SKM-1 treated with dmso at 0.1 percent for 144 hours (cell line): ENCODE measurements at regions not wholly inside any gene's neighbourhood (a gene's known extent, or its start where the extent isn't known, plus 50 kb on each side); places are given as distances from the start of the nearest gene placed in this dataset.
"Not testable (repeated sequence)": the region's sequence is repeated elsewhere in the genome, so short reads cannot be mapped to it uniquely, and the experiment has no call there.

ENCODE experiments used
- DNase-seq: peaks from one replicate; lab custom pipeline; 2025; ENCODE audit not compliant: unreplicated experiment; lab: John Stamatoyannopoulos, UW

DNA sequence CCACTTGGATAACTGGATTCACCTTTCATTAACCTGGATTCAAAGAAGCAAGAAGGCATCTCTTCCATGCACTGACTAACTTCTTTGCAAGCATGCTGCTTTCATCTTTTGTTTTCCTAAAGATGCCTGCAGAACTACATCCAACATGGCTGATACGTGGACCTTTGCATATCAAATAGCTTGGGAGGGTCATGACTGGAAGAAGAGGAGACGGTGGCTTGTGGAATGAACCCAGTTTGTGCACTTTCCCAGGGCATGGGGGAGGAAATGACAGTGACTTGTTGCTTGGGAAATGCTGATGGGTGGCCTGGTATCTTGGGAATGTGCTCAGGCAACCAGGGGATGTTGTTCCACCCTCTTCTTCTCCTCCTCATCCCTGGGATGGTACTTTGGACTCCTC, 133.4 kb downstream of the TRIM43 start:
- not testable (repeated sequence) for DNase-seq

DNA sequence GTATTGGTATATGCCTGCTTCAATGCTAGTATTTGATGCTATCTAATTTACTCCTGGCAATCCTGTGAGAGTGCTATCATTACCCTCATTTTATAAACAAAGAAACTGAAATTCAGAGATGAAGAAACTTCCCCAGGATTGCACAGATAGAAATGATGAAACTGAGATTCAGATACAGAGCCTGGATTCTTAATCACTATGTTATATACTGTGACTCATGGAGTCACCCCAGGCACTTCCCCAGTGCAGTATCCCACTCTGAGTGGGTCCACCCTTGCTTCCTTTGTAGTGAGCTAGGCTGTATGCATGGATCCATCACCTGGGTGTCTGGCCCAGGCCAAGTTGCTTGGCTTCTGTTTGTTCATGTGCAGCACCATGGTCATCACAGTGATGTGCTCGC, 133.9 kb downstream of the TRIM43 start:
- not testable (repeated sequence) for DNase-seq

DNA sequence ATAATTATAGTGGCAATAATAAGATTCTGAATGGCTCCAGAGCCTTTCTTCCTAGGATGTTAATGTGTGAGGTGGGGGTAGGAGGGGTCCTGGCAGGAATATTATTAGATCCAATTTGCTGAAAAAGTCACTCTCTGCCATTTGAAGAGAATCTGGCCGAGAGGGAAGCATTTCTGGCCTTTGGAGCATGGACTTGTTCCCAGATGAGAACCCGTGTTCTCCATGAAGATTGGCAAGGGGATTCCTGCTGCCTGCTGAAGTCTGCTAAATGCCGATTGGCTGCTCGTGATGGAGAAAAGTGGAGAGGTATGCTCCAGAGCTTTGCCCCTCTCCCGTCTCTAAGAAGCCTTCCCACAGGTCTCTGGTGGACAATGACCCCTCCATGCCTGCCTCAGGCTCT, 135.6 kb downstream of the TRIM43 start:
- DNase-seq = not testable (repeated sequence)

DNA sequence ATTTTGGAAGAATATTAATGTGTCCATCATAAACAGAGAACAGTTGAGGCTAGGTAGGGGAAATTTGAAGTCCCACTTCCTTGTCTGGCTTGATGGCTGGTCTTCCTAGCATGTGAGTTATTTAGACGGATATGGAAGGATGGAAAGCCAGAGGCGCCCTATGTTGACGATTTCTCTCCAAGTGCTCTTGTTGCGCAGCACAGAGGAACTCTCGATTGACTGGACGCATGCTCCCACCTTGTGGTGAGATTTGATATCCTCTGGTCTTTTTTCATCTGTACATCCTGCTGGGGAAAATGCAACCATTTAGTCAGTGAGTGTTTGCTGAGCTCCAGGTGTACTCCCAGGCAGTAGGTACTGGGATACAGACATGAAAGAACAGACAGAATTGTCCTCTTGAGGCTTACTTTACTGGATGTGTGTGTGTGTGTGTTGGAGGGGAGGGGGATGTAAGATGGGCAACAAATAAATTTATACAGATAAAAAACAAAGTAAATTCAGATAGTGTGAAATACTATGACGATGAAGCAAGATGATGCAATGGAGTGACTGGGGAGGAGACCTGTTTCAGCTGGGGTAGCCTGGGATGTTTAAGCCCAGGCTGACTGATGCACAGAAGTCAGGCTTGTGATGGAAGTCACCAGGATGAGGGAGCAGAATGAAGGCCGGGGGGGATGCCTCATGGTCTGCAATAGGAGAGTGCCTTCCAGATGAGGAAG, 137.2 kb downstream of the TRIM43 start:
- peak; percentile 48 for DNase-seq

DNA sequence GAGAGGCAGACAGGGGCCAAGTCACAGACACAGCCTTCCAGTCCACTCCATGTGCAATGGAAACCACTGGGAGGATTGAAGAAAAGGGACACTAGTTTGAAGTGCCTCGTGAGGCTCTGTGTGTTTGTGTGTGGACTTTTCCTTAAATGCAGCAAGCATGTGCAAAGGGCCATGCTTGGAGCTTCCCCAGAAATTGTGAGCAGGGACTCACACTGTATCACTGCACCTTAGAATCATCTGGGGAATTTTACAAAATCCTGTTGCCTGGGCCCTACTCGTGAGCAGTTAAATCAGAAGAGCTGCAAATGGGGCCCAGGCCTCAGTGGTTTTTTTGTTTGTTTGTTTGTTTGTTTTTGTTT, 137.8 kb downstream of the TRIM43 start:
- DNase-seq = no peak

- no peak for DNase-seq
These were observed 139.0 kb downstream of the TRIM43 start for GRCh38 chr2:95730813-95731212.

- no peak for DNase-seq
These were observed 143.4 kb downstream of the TRIM43 start for GRCh38 chr2:95734976-95735890.

- DNase-seq = no peak
These were observed 146.5 kb downstream of the TRIM43 start for GRCh38 chr2:95738301-95738700.

GRCh38 chr2:95752126-95752525, 160.3 kb downstream of the TRIM43 start:
- DNase-seq = not testable (repeated sequence)

- DNase-seq = not testable (repeated sequence)
These were observed 162.0 kb downstream of the TRIM43 start for GRCh38 chr2:95753812-95754211.

GRCh38 chr2:95754213-95754612, 162.4 kb downstream of the TRIM43 start:
- DNase-seq = not testable (repeated sequence)

- not testable (repeated sequence) for DNase-seq
These were observed 163.2 kb downstream of the TRIM43 start for GRCh38 chr2:95754819-95755563.

GRCh38 chr2:95755956-95756669, 164.3 kb downstream of the TRIM43 start:
- not testable (repeated sequence) for DNase-seq

GRCh38 chr2:95757988-95758387, 166.2 kb downstream of the TRIM43 start:
- no peak for DNase-seq

- no peak for DNase-seq
These were observed 167.9 kb downstream of the TRIM43 start for GRCh38 chr2:95759481-95760246.

GRCh38 chr2:95760806-95761525, 169.2 kb downstream of the TRIM43 start:
- no peak for DNase-seq

DNA sequence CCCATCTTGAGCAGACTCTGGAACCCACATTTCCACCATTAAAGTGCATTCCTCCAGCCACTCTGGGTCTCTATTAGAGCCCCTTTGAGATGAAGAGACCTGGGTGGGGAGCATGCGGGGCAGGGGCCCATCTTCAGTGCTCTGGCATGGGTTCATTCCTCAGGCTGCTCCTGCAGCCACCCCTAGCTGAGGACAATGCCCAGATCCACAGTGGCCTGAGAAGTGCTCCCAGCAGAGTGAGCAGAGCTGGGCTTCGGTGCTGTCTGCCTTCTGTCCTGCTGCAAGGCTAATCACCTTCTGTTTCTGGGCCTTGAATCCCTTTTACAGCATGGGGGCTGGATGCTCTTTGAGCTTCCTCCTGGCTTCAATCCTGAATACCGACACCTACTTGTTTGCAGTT, 169.8 kb downstream of the TRIM43 start:
- no peak for DNase-seq

DNA sequence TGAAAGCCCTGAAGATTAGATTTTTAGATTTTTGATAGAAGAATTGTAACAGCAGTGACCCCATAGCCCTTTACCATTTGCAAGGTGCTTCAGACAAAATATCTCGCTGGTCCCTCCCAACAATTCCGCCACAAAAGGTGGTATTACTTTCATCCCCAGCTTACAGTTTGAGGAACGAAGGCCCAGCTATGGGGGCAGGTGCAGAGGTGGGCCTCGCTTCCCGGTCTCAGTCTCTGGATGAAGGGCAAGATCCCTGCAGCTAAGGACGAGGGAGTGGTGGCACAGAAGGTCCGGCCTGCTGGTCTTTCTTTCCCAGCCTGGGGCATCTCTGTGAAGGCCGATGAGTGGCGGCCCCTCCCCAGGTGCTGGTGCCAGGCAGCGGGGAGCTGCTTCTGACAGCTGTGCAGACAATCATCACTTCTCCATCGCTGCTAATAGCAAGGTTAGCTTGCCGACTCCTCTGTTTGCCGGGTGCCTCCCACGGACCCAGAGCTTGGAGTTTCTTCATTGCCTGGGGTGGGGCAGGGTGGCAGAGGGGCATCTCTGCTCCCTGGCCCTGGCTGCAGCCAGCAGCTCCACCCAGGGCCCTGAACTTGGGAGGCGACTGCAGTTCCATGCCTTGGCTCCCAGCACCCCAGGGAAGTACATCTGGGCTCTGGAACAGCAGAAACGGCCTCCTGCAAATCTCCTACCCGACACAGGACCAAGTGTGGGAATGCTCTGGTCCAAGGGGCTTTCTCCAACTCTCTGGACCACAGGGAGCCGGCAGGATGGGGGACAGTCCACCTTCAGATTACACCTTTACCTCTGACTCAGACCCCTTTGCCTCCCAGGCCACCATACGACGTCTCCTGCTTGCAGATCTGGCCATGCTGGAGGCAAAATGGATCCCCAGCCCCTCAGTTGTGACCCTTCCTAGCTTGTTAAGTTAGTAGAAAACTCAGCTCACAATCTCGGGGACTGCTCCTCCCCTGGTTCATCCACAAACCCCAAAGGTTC, 170.5 kb downstream of the TRIM43 start:
- DNase-seq = not testable (repeated sequence)
